Mesenchymal stem cell (in vitro differentiated cells and primary cell): ENCODE measurements at regions not wholly inside any gene's neighbourhood (a gene's known extent, or its start where the extent isn't known, plus 50 kb on each side); places are given as distances from the start of the nearest gene placed in this dataset.

Source experiments
- DNase-seq: peaks from one replicate; pipeline ENCODE4 v3.0.0-alpha.2; 2013
- H2AFZ ChIP-seq: one replicate; pipeline ENCODE4 v1.6.1; 2013; ENCODE audit warnings: low read depth, mild to moderate bottlenecking, control low read depth, inconsistent platforms, low read length, moderate library complexity
- H2AK5ac ChIP-seq: 2 replicates; pipeline ENCODE4 v1.6.1; 2013; ENCODE audit warnings: low read length, moderate library complexity, mild to moderate bottlenecking, inconsistent platforms; ENCODE audit not compliant: severe bottlenecking
- H2BK120ac ChIP-seq: one replicate; pipeline ENCODE4 v1.6.1; 2013; ENCODE audit warnings: low read depth, mild to moderate bottlenecking, inconsistent platforms, low read length, moderate library complexity
- H2BK12ac ChIP-seq, 2 experiments: one replicate each; pipeline ENCODE4 v1.6.1; 2013; ENCODE audit warnings: inconsistent platforms in 2 of 2, low read length in 2 of 2, mild to moderate bottlenecking in 2 of 2, moderate library complexity in 2 of 2, control low read depth in 1 of 2
- H2BK15ac ChIP-seq: one replicate; pipeline ENCODE4 v1.6.1; 2013; ENCODE audit warnings: mild to moderate bottlenecking, low read depth, inconsistent platforms; ENCODE audit not compliant: poor library complexity, severe bottlenecking
- H2BK5ac ChIP-seq: 2 replicates; pipeline ENCODE4 v1.6.1; 2013; ENCODE audit warnings: low read depth, mild to moderate bottlenecking, low read length, control low read depth, inconsistent platforms; ENCODE audit not compliant: poor library complexity, severe bottlenecking
- H3K14ac ChIP-seq, 2 experiments: one replicate each; pipeline ENCODE4 v1.6.1; 2013; ENCODE audit warnings: inconsistent platforms in 2 of 2, low read length in 2 of 2, control low read depth in 1 of 2, mild to moderate bottlenecking in 1 of 2, moderate library complexity in 1 of 2
- H3K18ac ChIP-seq, 2 experiments: one replicate each; pipeline ENCODE4 v1.6.1; 2013; ENCODE audit warnings: inconsistent platforms in 2 of 2, low read length in 2 of 2, control low read depth in 1 of 2, low read depth in 1 of 2, mild to moderate bottlenecking in 1 of 2
- H3K23ac ChIP-seq, 2 experiments: one replicate each; pipeline ENCODE4 v1.6.1; 2013; ENCODE audit warnings: inconsistent platforms in 2 of 2, low read length in 2 of 2, mild to moderate bottlenecking in 2 of 2, moderate library complexity in 2 of 2, control low read depth in 1 of 2
- H3K27ac ChIP-seq: 2 replicates; pipeline ENCODE4 v1.5.1; 2013; ENCODE audit warnings: mild to moderate bottlenecking, moderate library complexity, low read length, control low read depth, inconsistent platforms; ENCODE audit not compliant: poor library complexity, severe bottlenecking
- H3K27me3 ChIP-seq, 2 experiments: 2 replicates each; pipeline versions ENCODE4 v1.6.1 to v1.7.0; 2013; ENCODE audit warnings: low read length in 2 of 2, mild to moderate bottlenecking in 2 of 2, moderate library complexity in 2 of 2, control low read depth in 1 of 2, inconsistent platforms in 1 of 2; ENCODE audit not compliant: control insufficient read depth in 1 of 2, insufficient read depth in 1 of 2
- H3K36me3 ChIP-seq, 2 experiments: 2 replicates each; pipeline versions ENCODE4 v1.6.1 to v1.7.0; 2013; ENCODE audit warnings: low read length in 2 of 2, control low read depth in 1 of 2, inconsistent platforms in 1 of 2, low read depth in 1 of 2, mild to moderate bottlenecking in 1 of 2; ENCODE audit not compliant: insufficient read depth in 2 of 2, control insufficient read depth in 1 of 2
- H3K4ac ChIP-seq, 2 experiments: one replicate each; pipeline ENCODE4 v1.6.1; 2013; ENCODE audit warnings: inconsistent platforms in 2 of 2, low read length in 2 of 2, mild to moderate bottlenecking in 2 of 2, moderate library complexity in 2 of 2, control low read depth in 1 of 2, low read depth in 1 of 2
- H3K4me1 ChIP-seq: 2 replicates; pipeline ENCODE4 v1.6.1; 2013; ENCODE audit warnings: low read depth, low read length, control low read depth; ENCODE audit not compliant: control insufficient read depth, insufficient read depth
- H3K4me2 ChIP-seq: 2 replicates; pipeline ENCODE4 v1.6.1; 2013; ENCODE audit warnings: low read length, mild to moderate bottlenecking, inconsistent platforms; ENCODE audit not compliant: poor library complexity, severe bottlenecking
- H3K4me3 ChIP-seq, 2 experiments: 2 replicates each; pipeline versions ENCODE4 v1.5.1 to v1.7.0; 2013; ENCODE audit warnings: low read length in 2 of 2, mild to moderate bottlenecking in 2 of 2, control low read depth in 1 of 2, low read depth in 1 of 2; ENCODE audit not compliant: insufficient read depth in 1 of 2
- H3K79me1 ChIP-seq: replicated peaks from 2 replicates; pipeline ENCODE4 v1.6.1; 2013; ENCODE audit warnings: mild to moderate bottlenecking, control low read depth, low read length, inconsistent platforms; ENCODE audit not compliant: poor library complexity, severe bottlenecking
- H3K9ac ChIP-seq: 2 replicates; pipeline ENCODE4 v1.7.0; 2013; ENCODE audit warnings: mild to moderate bottlenecking, low read length, moderate library complexity
- H3K9me3 ChIP-seq: 2 replicates; pipeline ENCODE4 v1.7.0; 2013; ENCODE audit warnings: mild to moderate bottlenecking, low read length; ENCODE audit not compliant: control insufficient read depth
- H4K8ac ChIP-seq: one replicate; pipeline ENCODE4 v1.6.1; 2013; ENCODE audit warnings: inconsistent platforms, mild to moderate bottlenecking, low read length, moderate library complexity
- H4K91ac ChIP-seq: one replicate; pipeline ENCODE4 v1.6.1; 2013; ENCODE audit warnings: mild to moderate bottlenecking, low read length, inconsistent platforms
- WGBS: methylation state at CpG from one replicate; pipeline ENCODE4 v1.1.7; 2013; ENCODE audit warnings: mixed read lengths; 5-methylcytosine and 5-hydroxymethylcytosine counted together

- Histone ChIP-seq H4K91ac (no peak overlapping the region), H3K14ac (no peak overlapping the region), H2BK15ac (no peak overlapping the region), H3K4ac (no peak overlapping the region), H3K4me1 (no peaks in the 10 kb centered on the region), H2AK5ac (no peak overlapping the region), H2AFZ (no peak overlapping the region), H3K27me3 (no peaks in the 10 kb centered on the region), H3K9ac (no peak overlapping the region), H3K79me1 (no peaks in the 10 kb centered on the region), H3K27ac (no peak overlapping the region), H3K9me3 (no peaks in the 10 kb centered on the region), H2BK5ac (no peak overlapping the region), H2BK12ac (no peak overlapping the region), H2BK120ac (no peak overlapping the region), H3K4me3 (no peak overlapping the region), H3K18ac (no peak overlapping the region), H3K36me3 (no peaks in the 10 kb centered on the region), H3K23ac (no peak overlapping the region), H3K4me2 (no peak overlapping the region), H4K8ac (no peak overlapping the region)
- DNase-seq: no peak
- 69% methylated on average over 2 of the region's 2 CpGs for WGBS
Measured at GRCh38 chr4:84151574-84151973, 347.5 kb downstream of the NKX6-1 start.

- H2BK120ac ChIP-seq: no peak overlapping the region
- no peak overlapping the region for H3K27ac ChIP-seq
- H3K79me1 ChIP-seq: no peaks in the 10 kb centered on the region
- H3K27me3 ChIP-seq: no peaks in the 10 kb centered on the region
- no peak overlapping the region for H2BK15ac ChIP-seq
- H2AK5ac ChIP-seq: no peak overlapping the region
- no peak for DNase-seq
- H2AFZ ChIP-seq: no peak overlapping the region
- H3K4me3 ChIP-seq: no peak overlapping the region
- WGBS: 91% methylated on average over 1 of the region's 1 CpG
- no peak overlapping the region for H2BK5ac ChIP-seq
- no peaks in the 10 kb centered on the region for H3K36me3 ChIP-seq
- H3K9me3 ChIP-seq: no peaks in the 10 kb centered on the region
- H4K8ac ChIP-seq: no peak overlapping the region
- no peak overlapping the region for H3K4me2 ChIP-seq
- no peak overlapping the region for H3K14ac ChIP-seq
- H2BK12ac ChIP-seq: no peak overlapping the region
- H3K9ac ChIP-seq: no peak overlapping the region
- no peak overlapping the region for H4K91ac ChIP-seq
- H3K18ac ChIP-seq: no peak overlapping the region
- no peaks in the 10 kb centered on the region for H3K4me1 ChIP-seq
- no peak overlapping the region for H3K4ac ChIP-seq
- no peak overlapping the region for H3K23ac ChIP-seq
Measured at GRCh38 chr4:84150177-84150576, 348.9 kb downstream of the NKX6-1 start.

GRCh38 chr4:84147831-84148230, 351.3 kb downstream of the NKX6-1 start:
- Histone ChIP-seq H3K4ac (no peak overlapping the region), H3K27me3 (no peaks in the 10 kb centered on the region), H3K4me2 (no peak overlapping the region), H3K9ac (no peak overlapping the region), H3K79me1 (no peaks in the 10 kb centered on the region), H2BK5ac (no peak overlapping the region), H2BK12ac (no peak overlapping the region), H3K36me3 (no peaks in the 10 kb centered on the region), H3K23ac (no peak overlapping the region), H3K4me3 (no peak overlapping the region), H3K9me3 (no peaks in the 10 kb centered on the region), H3K18ac (no peak overlapping the region), H2AK5ac (no peak overlapping the region), H3K4me1 (no peaks in the 10 kb centered on the region), H4K8ac (no peak overlapping the region), H3K14ac (no peak overlapping the region), H4K91ac (no peak overlapping the region), H2BK15ac (no peak overlapping the region), H2BK120ac (no peak overlapping the region), H2AFZ (no peak overlapping the region), H3K27ac (no peak overlapping the region)
- 89% methylated on average over 1 of the region's 3 CpGs for WGBS
- DNase-seq: no peak

GRCh38 chr4:84146300-84146959, 352.7 kb downstream of the NKX6-1 start:
- no peaks in the 10 kb centered on the region for H3K79me1 ChIP-seq
- no peaks in the 10 kb centered on the region for H3K9me3 ChIP-seq
- H3K4me2 ChIP-seq: no peak overlapping the region
- no peak overlapping the region for H2BK12ac ChIP-seq
- 86% methylated on average over 2 of the region's 3 CpGs for whole genome bisulfite sequencing
- DNase-seq: no peak
- H2BK5ac ChIP-seq: no peak overlapping the region
- H3K4me1 ChIP-seq: no peaks in the 10 kb centered on the region
- no peak overlapping the region for H3K4ac ChIP-seq
- H3K14ac ChIP-seq: no peak overlapping the region
- no peak overlapping the region for H2BK15ac ChIP-seq
- H4K8ac ChIP-seq: no peak overlapping the region
- no peak overlapping the region for H2BK120ac ChIP-seq
- H3K27ac ChIP-seq: no peak overlapping the region
- H3K18ac ChIP-seq: no peak overlapping the region
- no peak overlapping the region for H3K23ac ChIP-seq
- H4K91ac ChIP-seq: no peak overlapping the region
- no peak overlapping the region for H2AFZ ChIP-seq
- H2AK5ac ChIP-seq: no peak overlapping the region
- H3K27me3 ChIP-seq: no peaks in the 10 kb centered on the region
- H3K36me3 ChIP-seq: no peaks in the 10 kb centered on the region
- no peak overlapping the region for H3K4me3 ChIP-seq
- H3K9ac ChIP-seq: no peak overlapping the region
